SU-DHL-6 (cell line): ENCODE measurements at regions not wholly inside any gene's neighbourhood (a gene's known extent, or its start where the extent isn't known, plus 50 kb on each side); places are given as distances from the start of the nearest gene placed in this dataset.

Experiments used
- EZH2phosphoT487 ChIP-seq: fragments of 200-600 bp; sonication (generic), shearing (Covaris generic); conservative IDR thresholded peaks from 2 replicates; pipeline ENCODE4 v1.6.1; 2018; ENCODE audit warnings: mild to moderate bottlenecking, antibody characterized with exemption, low read length, moderate library complexity, mixed read lengths
- TF ChIP-seq, protein P1 (sequence below): fragments of 200-600 bp; sonication (generic); IDR thresholded peaks from one replicate; pipeline ENCODE4 v1.5.1; 2017; ENCODE audit warnings: antibody characterized with exemption, mild to moderate bottlenecking, low read length, moderate library complexity; ENCODE audit not compliant: insufficient read depth, poor library complexity, severe bottlenecking

DNA sequence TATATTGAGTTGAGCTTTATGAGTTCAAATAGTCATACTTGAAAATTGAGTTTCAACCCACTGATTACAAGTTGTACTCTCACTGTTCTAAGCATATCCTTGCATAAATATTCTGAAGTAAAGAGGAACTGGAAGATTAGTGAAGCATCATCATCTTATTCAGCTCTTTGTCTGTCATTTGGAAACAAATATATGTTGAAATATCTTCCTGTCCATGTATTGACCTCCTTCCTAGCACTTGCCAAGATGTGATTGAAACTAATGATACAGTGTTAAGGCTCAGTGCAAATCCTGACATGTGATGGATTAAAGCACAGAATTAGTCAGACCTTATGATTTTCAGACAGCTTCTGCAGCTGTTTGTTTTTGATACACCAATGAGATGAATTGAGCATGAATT lies 434.3 kb downstream of the TBC1D32 start:
- TF ChIP-seq, protein P1, sequence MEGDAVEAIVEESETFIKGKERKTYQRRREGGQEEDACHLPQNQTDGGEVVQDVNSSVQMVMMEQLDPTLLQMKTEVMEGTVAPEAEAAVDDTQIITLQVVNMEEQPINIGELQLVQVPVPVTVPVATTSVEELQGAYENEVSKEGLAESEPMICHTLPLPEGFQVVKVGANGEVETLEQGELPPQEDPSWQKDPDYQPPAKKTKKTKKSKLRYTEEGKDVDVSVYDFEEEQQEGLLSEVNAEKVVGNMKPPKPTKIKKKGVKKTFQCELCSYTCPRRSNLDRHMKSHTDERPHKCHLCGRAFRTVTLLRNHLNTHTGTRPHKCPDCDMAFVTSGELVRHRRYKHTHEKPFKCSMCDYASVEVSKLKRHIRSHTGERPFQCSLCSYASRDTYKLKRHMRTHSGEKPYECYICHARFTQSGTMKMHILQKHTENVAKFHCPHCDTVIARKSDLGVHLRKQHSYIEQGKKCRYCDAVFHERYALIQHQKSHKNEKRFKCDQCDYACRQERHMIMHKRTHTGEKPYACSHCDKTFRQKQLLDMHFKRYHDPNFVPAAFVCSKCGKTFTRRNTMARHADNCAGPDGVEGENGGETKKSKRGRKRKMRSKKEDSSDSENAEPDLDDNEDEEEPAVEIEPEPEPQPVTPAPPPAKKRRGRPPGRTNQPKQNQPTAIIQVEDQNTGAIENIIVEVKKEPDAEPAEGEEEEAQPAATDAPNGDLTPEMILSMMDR, result no peak
- TF ChIP-seq EZH2phosphoT487, result no peak
